ENCODE measurements at regions not wholly inside any gene's neighbourhood (a gene's known extent, or its start where the extent isn't known, plus 50 kb on each side); places are given as distances from the start of the nearest gene placed in this dataset.

- intact Hi-C loops (cut with DNase I), result no loop called here
- DNase-seq, result no peak
- H3K9me3 ChIP-seq (replicated peaks in 1 of 3), result no peaks in the 10 kb centered on the region
- H3K4me3 ChIP-seq, result no peak overlapping the region
- H3K27me3 ChIP-seq, result no peaks in the 10 kb centered on the region
- TF ChIP-seq, protein P1, sequence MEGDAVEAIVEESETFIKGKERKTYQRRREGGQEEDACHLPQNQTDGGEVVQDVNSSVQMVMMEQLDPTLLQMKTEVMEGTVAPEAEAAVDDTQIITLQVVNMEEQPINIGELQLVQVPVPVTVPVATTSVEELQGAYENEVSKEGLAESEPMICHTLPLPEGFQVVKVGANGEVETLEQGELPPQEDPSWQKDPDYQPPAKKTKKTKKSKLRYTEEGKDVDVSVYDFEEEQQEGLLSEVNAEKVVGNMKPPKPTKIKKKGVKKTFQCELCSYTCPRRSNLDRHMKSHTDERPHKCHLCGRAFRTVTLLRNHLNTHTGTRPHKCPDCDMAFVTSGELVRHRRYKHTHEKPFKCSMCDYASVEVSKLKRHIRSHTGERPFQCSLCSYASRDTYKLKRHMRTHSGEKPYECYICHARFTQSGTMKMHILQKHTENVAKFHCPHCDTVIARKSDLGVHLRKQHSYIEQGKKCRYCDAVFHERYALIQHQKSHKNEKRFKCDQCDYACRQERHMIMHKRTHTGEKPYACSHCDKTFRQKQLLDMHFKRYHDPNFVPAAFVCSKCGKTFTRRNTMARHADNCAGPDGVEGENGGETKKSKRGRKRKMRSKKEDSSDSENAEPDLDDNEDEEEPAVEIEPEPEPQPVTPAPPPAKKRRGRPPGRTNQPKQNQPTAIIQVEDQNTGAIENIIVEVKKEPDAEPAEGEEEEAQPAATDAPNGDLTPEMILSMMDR (IDR thresholded peaks at IDR 0.05), result no peak
- no peak for TF ChIP-seq POLR2A (IDR thresholded peaks at IDR 0.05)
- H3K27ac ChIP-seq, result no peak overlapping the region
- H3K4me1 ChIP-seq (replicated peaks in 1 of 2), result no peaks in the 10 kb centered on the region
- H3K36me3 ChIP-seq (replicated peaks in 1 of 2), result no peaks in the 10 kb centered on the region
These were observed 332.9 kb downstream of the COL12A1 start for GRCh38 chr6:74872754-74873476.

DNA sequence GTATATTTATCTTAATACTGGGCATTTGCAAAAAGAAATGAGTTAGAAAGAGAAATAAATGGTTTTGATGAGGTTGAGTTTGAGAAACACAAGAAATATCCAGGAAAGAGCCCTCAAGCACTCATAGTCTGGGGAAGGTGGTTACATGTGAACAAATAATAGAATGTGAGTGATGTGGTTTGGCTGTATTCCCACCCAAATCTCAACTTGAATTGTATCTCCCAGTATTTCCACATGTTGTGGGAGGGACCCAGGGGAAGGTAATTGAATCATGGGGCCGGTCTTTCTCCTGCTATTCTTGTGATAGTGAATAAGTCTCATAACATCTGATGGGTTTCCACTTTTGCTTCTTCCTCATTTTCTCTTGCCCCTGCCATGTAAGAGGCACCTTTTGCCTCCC is 334.1 kb downstream of the COL12A1 start:
- H3K4me3 ChIP-seq, result no peak overlapping the region
- 75 to 93% (median 83%) methylated on average over 1 of the region's 1 CpG for WGBS, 4 donors
- H3K27ac ChIP-seq, result no peak overlapping the region
- no peak for DNase-seq
- H3K36me3 ChIP-seq (replicated peaks in 1 of 2), result no peaks in the 10 kb centered on the region
- no peaks in the 10 kb centered on the region for H3K9me3 ChIP-seq (replicated peaks in 1 of 3)
- no peaks in the 10 kb centered on the region for H3K27me3 ChIP-seq
- TF ChIP-seq, protein P1 (IDR thresholded peaks at IDR 0.05), result no peak
- TF ChIP-seq POLR2A (IDR thresholded peaks at IDR 0.05), result no peak
- intact Hi-C loops (cut with DNase I), result no loop called here
- H3K4me1 ChIP-seq (replicated peaks in 1 of 2), result no peaks in the 10 kb centered on the region

- no peak overlapping the region for H3K27ac ChIP-seq
- no peaks in the 10 kb centered on the region for H3K9me3 ChIP-seq (replicated peaks in 1 of 3)
- no peaks in the 10 kb centered on the region for H3K27me3 ChIP-seq
- no peaks in the 10 kb centered on the region for H3K36me3 ChIP-seq (replicated peaks in 1 of 2)
- no peak for DNase-seq
- H3K4me3 ChIP-seq, result no peak overlapping the region
- no peaks in the 10 kb centered on the region for H3K4me1 ChIP-seq (replicated peaks in 1 of 2)
- TF ChIP-seq, protein P1 (IDR thresholded peaks at IDR 0.05), result no peak
- TF ChIP-seq POLR2A (IDR thresholded peaks at IDR 0.05), result no peak
- intact Hi-C loops (cut with DNase I), result no loop called here
- 33 to 44% (median 42%) methylated on average over 2 of the region's 2 CpGs for WGBS, 4 donors
These were observed 335.4 kb downstream of the COL12A1 start for GRCh38 chr6:74870403-74870802.

- H3K36me3 ChIP-seq (replicated peaks in 1 of 2), result no peaks in the 10 kb centered on the region
- no peak for TF ChIP-seq POLR2A (IDR thresholded peaks at IDR 0.05)
- TF ChIP-seq, protein P1 (IDR thresholded peaks at IDR 0.05), result no peak
- H3K27ac ChIP-seq, result no peak overlapping the region
- no peak for DNase-seq
- no peaks in the 10 kb centered on the region for H3K9me3 ChIP-seq (replicated peaks in 1 of 3)
- H3K4me1 ChIP-seq (replicated peaks in 1 of 2), result no peaks in the 10 kb centered on the region
- intact Hi-C loops (cut with DNase I), result no loop called here
- no peaks in the 10 kb centered on the region for H3K27me3 ChIP-seq
- 65 to 76% (median 70%) methylated on average over 2 of the region's 2 CpGs for WGBS, 4 donors
- no peak overlapping the region for H3K4me3 ChIP-seq
These were observed 338.6 kb downstream of the COL12A1 start for GRCh38 chr6:74867291-74867690.
